KMS-11 (cell line): ENCODE measurements at regions not wholly inside any gene's neighbourhood (a gene's known extent, or its start where the extent isn't known, plus 50 kb on each side); places are given as distances from the start of the nearest gene placed in this dataset.

Experiments
- H2AFZ ChIP-seq: fragments of 200-600 bp; sonication (generic); 2 replicates; pipeline ENCODE4 v1.6.1; 2016; ENCODE audit warnings: antibody characterized with exemption, mixed run types, low read depth
- H3K27ac ChIP-seq: fragments of 200-600 bp; sonication (generic); 2 replicates; pipeline ENCODE4 v1.6.1; 2016; ENCODE audit warnings: mild to moderate bottlenecking, mixed run types
- H3K27me3 ChIP-seq: fragments of 200-600 bp; sonication (generic); 2 replicates; pipeline ENCODE4 v1.6.1; 2017; ENCODE audit warnings: mild to moderate bottlenecking, low read depth, mixed run types, moderate library complexity; ENCODE audit not compliant: insufficient read depth
- H3K36me3 ChIP-seq: fragments of 200-600 bp; sonication (generic); 2 replicates; pipeline ENCODE4 v1.6.1; 2017; ENCODE audit warnings: mild to moderate bottlenecking, mixed run types; ENCODE audit not compliant: insufficient read depth
- H3K4me1 ChIP-seq: fragments of 200-600 bp; sonication (generic); 2 replicates; pipeline ENCODE4 v1.6.1; 2016; ENCODE audit warnings: mild to moderate bottlenecking, low read depth, mixed run types; ENCODE audit not compliant: poor library complexity, severe bottlenecking
- H3K4me2 ChIP-seq: fragments of 200-600 bp; sonication (generic); 2 replicates; pipeline ENCODE4 v1.7.0; 2016; ENCODE audit warnings: mild to moderate bottlenecking, mixed run types
- H3K4me3 ChIP-seq: fragments of 200-600 bp; sonication (generic); IDR thresholded peaks from 2 replicates; pipeline ENCODE4 v1.6.1; 2017; ENCODE audit warnings: low read depth, low read length, mixed read lengths; ENCODE audit not compliant: insufficient read depth
- H3K79me2 ChIP-seq: fragments of 200-600 bp; sonication (generic); 2 replicates; pipeline ENCODE4 v1.6.1; 2016; ENCODE audit warnings: low read depth, mixed run types; ENCODE audit not compliant: insufficient read depth
- H3K9ac ChIP-seq: fragments of 200-600 bp; sonication (generic); 2 replicates; pipeline ENCODE4 v1.6.1; 2016; ENCODE audit warnings: mild to moderate bottlenecking, mixed run types
- H4K20me1 ChIP-seq: fragments of 200-600 bp; sonication (generic); 2 replicates; pipeline ENCODE4 v1.6.1; 2016; ENCODE audit warnings: mild to moderate bottlenecking, mixed run types; ENCODE audit not compliant: insufficient read depth
- CTCF ChIP-seq: fragments of 200-600 bp; sonication (generic); conservative IDR thresholded peaks from 2 replicates; pipeline ENCODE4 v1.6.1; 2017; ENCODE audit warnings: low read depth, mild to moderate bottlenecking, antibody characterized with exemption, low read length, moderate library complexity, mixed read lengths

- Histone ChIP-seq H3K36me3 (no peaks in the 10 kb centered on the region), H3K4me2 (no peak overlapping the region), H3K27ac (no peak overlapping the region), H3K4me1 (no peaks in the 10 kb centered on the region), H3K27me3 (no peaks in the 10 kb centered on the region), H4K20me1 (no peaks in the 10 kb centered on the region), H3K9ac (no peak overlapping the region), H3K4me3 (no peak overlapping the region), H2AFZ (no peak overlapping the region), H3K79me2 (no peaks in the 10 kb centered on the region)
- no peak for TF ChIP-seq CTCF
Observed at GRCh38 chr5:66356011-66356565, 212.0 kb downstream of the SREK1 start.

- Histone ChIP-seq H3K27ac (no peak overlapping the region), H3K4me2 (no peak overlapping the region), H3K4me1 (no peaks in the 10 kb centered on the region), H3K4me3 (no peak overlapping the region), H3K9ac (no peak overlapping the region), H3K79me2 (no peaks in the 10 kb centered on the region), H2AFZ (no peak overlapping the region), H4K20me1 (no peaks in the 10 kb centered on the region), H3K27me3 (no peaks in the 10 kb centered on the region), H3K36me3 (no peaks in the 10 kb centered on the region)
- TF ChIP-seq CTCF: no peak
Observed at GRCh38 chr5:66358741-66359140, 214.6 kb downstream of the SREK1 start.

GRCh38 chr5:66361070-66361469 is 217.0 kb downstream of the SREK1 start:
- H3K4me1 ChIP-seq: no peaks in the 10 kb centered on the region
- H3K27me3 ChIP-seq: no peaks in the 10 kb centered on the region
- H4K20me1 ChIP-seq: no peaks in the 10 kb centered on the region
- no peak overlapping the region for H3K27ac ChIP-seq
- H3K79me2 ChIP-seq: no peaks in the 10 kb centered on the region
- H3K4me3 ChIP-seq: no peak overlapping the region
- no peaks in the 10 kb centered on the region for H3K36me3 ChIP-seq
- no peak overlapping the region for H3K9ac ChIP-seq
- H3K4me2 ChIP-seq: no peak overlapping the region
- no peak for TF ChIP-seq CTCF
- H2AFZ ChIP-seq: no peak overlapping the region

GRCh38 chr5:66362046-66362445 is 217.9 kb downstream of the SREK1 start:
- no peak overlapping the region for H2AFZ ChIP-seq
- TF ChIP-seq CTCF: no peak
- H3K79me2 ChIP-seq: no peaks in the 10 kb centered on the region
- H3K36me3 ChIP-seq: no peaks in the 10 kb centered on the region
- H3K4me3 ChIP-seq: no peak overlapping the region
- no peaks in the 10 kb centered on the region for H3K27me3 ChIP-seq
- H3K4me1 ChIP-seq: no peaks in the 10 kb centered on the region
- H4K20me1 ChIP-seq: no peaks in the 10 kb centered on the region
- no peak overlapping the region for H3K9ac ChIP-seq
- no peak overlapping the region for H3K4me2 ChIP-seq
- H3K27ac ChIP-seq: no peak overlapping the region

GRCh38 chr5:66362687-66363086 is 218.6 kb downstream of the SREK1 start:
- no peak overlapping the region for H3K4me3 ChIP-seq
- H3K9ac ChIP-seq: no peak overlapping the region
- no peaks in the 10 kb centered on the region for H3K4me1 ChIP-seq
- H3K79me2 ChIP-seq: no peaks in the 10 kb centered on the region
- no peak for TF ChIP-seq CTCF
- no peak overlapping the region for H3K27ac ChIP-seq
- no peaks in the 10 kb centered on the region for H4K20me1 ChIP-seq
- H2AFZ ChIP-seq: no peak overlapping the region
- no peaks in the 10 kb centered on the region for H3K27me3 ChIP-seq
- no peaks in the 10 kb centered on the region for H3K36me3 ChIP-seq
- no peak overlapping the region for H3K4me2 ChIP-seq
